GM18861 (cell line): ENCODE measurements at regions not wholly inside any gene's neighbourhood (a gene's known extent, or its start where the extent isn't known, plus 50 kb on each side); places are given as distances from the start of the nearest gene placed in this dataset.

Source experiments
- ATAC-seq: cut with Tn5 transposase; IDR thresholded peaks from one replicate; pipeline ENCODE4 v1.9.1; 2021; ENCODE audit not compliant: unreplicated experiment

DNA sequence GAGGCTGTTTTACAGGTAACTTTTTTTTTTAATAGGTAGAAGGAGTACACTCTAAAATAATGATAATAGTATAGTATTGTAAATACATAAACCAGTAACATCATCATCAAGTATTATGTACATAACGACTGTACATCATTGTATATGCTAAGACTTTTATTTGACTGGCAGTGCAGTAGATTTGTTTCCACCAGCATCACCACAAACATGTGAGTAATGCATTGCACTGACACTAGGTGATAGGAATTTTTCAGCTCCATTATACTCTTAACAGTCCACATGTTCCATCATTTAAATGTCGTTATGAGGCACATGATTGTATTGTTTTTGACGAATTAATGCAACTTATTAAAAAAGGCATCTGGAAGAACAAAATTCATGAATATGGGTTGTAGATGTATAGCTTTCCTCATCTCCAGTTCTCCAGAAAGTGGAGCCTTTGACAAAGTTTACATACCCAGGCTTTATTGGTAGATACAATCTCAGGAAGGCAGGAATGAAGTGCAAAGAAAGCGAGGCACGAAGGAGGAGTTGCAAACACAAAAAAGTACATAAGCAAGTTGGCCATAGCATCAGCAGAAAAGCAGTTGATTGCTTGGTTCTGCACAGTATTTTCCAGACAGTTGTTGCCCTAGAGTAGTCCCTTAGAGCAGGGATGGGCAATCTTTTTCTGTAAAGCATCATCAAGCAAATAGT, 336.9 kb upstream of the NR3C2 start:
- no peak for ATAC-seq

DNA sequence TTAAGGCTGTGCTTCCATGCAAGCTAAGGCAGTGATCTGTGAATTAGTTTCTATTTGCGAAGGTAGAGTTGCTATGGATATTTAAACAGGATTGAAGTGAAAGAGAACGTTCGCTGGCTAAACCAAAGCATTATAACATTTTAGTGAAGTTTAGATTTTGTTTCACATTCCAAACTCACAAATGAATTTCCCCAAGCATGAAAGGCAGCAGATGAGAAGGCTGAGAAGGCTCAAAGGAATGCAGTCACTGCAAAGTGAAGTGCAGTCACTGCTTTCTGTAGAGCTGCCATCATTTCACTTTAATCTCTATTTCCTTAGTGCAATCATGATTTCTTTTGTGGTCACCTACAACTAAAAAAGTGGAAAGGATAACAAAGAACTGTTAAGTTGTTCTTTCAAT, 334.7 kb upstream of the NR3C2 start:
- ATAC-seq: no peak

DNA sequence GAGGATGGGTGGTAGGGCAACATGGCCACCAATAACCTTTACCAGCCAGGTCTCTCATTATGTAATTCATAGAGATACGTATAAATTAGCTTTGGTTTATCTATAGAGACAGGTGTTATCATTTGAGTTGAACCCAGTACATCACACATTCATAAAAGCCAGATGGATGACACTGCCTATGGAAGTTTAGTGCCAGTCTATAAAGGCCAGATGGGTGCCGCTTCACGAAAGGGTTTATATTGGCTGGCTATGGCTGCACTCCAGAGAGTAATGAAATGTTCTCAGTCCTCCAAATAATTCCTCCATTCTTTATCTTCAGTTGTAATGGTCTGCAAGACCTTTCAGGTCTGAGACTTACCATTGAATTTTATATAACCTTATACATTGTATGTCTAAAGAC, 331.9 kb upstream of the NR3C2 start:
- ATAC-seq: no peak

GRCh38 chr4:148773313-148773712, 331.1 kb upstream of the NR3C2 start:
- no peak for ATAC-seq

DNA sequence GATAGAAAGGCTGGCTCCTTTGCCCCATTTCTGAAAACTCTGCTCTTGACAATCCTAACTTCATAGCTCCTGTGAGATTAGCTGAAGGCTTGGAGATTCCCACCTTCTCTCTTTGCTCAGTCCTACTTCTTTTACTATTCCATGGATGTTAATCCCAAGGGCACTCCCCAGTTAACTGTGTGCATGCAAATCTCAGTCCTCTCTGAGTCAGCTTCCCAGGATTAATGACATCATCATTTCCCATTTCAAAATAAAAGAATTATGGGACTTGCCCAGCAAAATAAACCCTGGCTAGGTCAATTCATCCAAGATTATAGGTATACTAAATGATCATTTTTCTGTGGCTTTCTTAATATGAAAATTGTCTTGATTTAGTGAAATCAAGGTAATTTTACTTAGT, 328.6 kb upstream of the NR3C2 start:
- no peak for ATAC-seq

DNA sequence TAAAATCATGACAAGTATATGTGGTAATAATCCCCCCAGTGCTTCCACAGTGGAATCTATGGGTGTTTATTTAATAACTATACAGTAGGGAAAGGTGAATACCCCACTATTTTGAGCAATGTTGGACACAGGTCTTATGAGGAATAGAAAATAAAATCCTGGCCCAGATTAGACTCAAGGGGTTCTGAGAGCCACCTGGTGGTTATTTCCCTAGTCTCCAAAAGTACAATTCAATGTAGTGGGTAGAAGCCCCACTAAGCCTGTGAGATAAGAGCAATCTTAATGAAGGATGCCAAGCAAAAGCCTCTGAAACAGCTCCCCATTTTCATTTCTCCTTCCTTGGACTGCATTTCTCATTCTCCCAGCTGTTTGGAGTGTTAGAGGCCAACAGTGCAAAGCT, 328.2 kb upstream of the NR3C2 start:
- no peak for ATAC-seq

GRCh38 chr4:148764720-148765119, 322.5 kb upstream of the NR3C2 start:
- no peak for ATAC-seq

GRCh38 chr4:148757171-148757570, 315.0 kb upstream of the NR3C2 start:
- ATAC-seq: no peak

DNA sequence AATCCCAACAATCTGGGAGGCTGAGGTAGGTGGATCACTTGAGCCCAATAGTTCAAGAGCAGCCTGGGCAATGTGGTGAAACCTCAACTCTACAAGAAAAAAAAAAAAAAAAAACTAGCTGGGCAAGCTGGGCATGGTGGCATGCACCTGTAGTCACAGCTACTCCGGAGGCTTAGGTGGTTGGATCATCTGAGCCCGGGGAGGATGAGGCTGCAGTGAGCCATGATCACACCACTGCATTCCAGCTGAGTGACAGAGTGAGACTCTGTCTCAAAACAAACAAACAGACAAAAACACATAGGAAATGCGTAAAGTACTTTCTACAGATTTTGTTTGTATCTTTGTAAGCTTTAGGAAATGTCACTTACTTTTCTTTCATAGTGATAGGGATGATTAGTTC, 307.2 kb upstream of the NR3C2 start:
- ATAC-seq: no peak

- ATAC-seq: no peak
Measured at GRCh38 chr4:148747721-148748268, 305.6 kb upstream of the NR3C2 start.

- no peak for ATAC-seq
Measured at GRCh38 chr4:148740701-148741100, 298.5 kb upstream of the NR3C2 start.

DNA sequence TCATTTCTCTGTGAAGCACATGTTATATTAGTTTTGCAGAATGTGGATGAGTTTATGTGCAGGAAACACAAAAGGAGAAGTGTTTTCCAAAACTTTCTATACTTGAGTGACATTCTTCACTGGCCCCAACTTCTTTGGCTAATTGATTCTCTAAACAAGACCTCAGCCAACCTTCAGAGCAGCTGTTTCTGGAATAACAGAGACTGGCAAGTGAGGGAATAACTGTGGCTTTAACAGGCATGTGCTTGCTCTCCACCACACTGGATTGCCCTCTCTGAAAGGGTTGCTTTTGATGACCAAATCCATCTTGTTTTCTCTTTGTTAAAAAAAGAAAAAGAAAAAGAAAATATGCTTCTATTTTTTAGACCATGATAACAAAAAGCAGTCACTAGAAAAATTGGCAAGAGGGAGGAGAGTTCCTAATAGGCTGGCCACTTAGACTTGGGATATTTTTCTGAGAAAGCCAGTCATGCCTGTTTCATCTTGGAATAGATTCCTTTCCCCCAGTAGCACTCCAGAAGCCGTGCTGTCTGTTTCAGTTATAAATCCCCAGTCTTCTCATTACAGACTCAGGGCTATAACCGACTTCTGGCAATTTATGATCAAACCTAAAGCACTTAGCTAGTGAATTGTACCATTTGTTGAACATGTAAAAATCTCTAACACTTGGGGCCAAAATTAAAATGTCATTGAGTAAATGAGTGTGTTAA, 295.0 kb upstream of the NR3C2 start:
- ATAC-seq: no peak

DNA sequence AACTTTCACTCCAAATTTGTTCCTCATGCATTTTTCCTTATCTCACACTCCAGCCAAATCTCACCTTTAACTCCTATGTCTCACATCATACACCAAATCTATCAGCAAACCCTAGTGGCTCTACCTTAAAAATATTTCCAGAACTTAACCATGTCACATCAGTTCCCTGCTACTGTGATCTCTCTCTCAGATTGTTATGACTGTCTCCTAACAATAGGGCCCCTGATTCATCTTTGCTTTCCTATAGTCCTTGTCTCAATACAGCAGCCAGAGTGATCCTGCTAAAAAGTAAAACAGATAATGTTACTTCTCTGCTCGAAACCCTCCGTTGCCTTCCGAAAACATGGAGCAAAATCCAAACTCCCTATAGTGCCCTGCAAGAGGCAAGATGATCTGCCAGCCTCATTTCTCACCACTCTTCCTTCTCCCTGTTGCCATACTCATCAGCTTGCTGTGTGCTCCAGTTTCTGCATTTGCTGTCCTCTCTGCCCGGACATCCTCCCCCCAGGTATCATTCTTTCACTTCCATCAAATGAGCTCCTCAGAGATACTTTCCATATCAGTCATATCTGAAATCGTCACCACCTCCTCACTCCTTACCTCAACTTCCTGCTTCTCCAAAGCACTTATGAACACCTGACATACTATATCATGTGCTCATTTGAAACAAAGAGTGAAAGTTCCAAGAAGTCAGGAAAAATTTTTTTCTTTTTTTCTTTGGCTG, 293.4 kb upstream of the NR3C2 start:
- ATAC-seq: peak; percentile 78

GRCh38 chr4:148730766-148731165, 288.6 kb upstream of the NR3C2 start:
- ATAC-seq: no peak

DNA sequence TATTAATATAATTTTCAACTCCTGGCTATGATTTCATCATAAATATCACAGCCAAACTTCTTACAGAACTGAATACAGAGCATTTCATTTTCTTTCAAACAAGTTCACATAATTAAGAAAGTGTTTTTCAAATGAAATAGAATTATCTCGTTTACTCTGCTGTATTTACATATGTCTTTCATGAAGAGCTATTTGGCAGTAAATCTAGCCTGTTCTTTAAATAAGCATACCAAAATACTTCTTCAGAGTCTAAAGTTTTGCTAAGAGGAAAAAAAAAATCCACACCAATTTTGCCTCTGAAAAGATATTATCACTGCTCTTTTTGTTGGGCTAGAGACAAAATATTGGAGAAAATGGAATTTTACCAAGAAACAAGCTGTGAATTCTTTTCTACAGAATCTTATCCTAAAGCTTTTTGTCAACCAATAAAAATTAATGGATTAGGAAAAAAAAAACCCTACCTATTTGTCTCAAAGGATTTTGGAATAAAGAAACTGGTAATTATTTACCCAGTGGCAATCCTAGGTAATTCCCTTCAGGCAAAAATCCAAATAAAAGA, 287.9 kb upstream of the NR3C2 start:
- no peak for ATAC-seq

DNA sequence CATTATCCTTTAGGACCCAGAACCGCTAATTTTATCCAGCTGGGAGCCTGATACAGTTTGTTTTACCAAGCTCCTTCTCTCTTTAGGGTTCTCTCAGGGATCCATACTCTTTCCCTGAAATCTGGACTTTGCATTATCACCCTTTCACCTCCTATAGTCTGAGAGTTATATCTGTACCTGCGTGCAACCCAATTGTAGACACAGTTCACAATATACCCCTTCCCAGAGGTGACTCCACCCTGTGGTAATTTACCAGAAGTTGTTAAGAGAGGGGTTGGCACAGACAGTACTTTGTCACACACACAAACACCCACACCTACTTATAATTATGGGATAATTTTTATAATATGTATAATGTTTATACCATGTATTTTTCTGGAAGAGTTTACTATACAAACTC, 275.8 kb upstream of the NR3C2 start:
- ATAC-seq: no peak

DNA sequence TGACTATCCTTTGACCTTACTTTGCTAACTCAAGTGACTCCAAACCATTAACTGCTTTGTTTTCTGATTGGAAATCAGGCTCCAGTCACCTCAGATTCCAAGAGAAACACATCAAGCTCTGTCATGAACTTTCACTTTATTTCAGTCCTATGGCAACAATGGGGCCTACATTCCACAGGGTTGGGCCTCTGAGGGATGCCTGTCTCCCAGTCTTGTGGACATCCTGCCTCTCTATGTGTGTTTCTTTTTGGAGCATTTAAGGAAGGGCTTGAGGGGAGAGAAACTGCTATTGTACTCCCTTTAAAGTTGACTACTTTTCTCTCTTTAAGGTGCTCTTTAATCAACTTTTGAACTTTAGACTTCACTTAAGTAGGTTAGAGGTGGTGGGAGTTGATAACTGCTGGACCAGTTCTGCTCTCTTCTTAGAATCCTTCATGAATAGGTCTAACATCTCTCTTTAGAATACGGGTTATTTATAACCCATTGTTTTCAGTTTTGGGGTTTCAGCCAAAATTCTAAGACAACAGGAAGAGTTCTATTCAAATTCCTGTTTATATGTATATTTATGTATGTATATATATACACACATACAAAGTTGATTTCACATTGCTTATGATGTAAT, 274.3 kb upstream of the NR3C2 start:
- ATAC-seq: no peak

- ATAC-seq: no peak
Measured at GRCh38 chr4:148704291-148704690, 262.1 kb upstream of the NR3C2 start.

GRCh38 chr4:148694702-148695101, 252.5 kb upstream of the NR3C2 start:
- ATAC-seq: no peak

DNA sequence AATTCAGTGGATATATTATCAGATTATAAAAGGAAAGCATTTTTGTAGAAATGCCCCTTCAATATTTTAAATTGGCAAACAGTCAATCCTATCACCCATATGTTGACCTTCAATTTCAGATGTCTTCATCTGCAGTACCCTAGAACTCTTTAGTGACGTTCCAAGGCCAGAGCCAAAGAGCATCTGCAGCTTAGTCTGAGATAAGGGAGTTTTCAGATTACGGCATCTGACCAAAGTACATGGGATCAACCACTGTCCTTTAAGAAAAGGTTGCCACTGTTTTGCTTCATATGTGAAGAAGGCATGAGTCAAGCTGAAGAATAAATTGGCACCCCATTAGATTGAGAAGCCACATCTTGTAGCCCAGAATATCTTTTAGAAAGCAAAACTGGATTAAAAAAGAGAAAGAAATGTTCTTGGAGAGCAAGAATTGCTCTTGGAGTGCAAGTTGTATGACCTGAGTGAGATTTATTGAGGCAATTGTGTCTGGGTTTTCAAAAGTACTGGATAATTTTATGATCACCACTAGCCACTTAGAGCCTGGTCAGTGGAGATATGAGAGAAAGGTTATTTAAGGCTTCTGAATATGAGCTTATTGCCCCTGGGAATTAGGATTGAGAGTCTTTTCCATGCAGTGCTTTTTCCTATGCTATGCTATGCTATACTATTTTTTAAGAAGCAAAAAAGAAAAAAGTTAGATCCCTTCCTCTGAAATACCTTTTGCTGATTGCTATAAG, 251.9 kb upstream of the NR3C2 start:
- ATAC-seq: no peak
